Suprapubic skin (tissue), 4 donors: ENCODE measurements at regions not wholly inside any gene's neighbourhood (a gene's known extent, or its start where the extent isn't known, plus 50 kb on each side); places are given as distances from the start of the nearest gene placed in this dataset.

Experiments
- DNase-seq, 2 donors: peaks; one replicate each; pipeline ENCODE4 v3.0.0-alpha.2; 2019; ENCODE audit warnings: low spot score in 2 of 2
- H3K27ac ChIP-seq: fragments of 200-600 bp; sonication (generic); one replicate; pipeline ENCODE4 v1.5.1; 2019
- H3K27me3 ChIP-seq: fragments of 200-600 bp; sonication (generic); one replicate; pipeline ENCODE4 v1.5.1; 2019
- H3K36me3 ChIP-seq: fragments of 200-600 bp; sonication (generic); one replicate; pipeline ENCODE4 v1.5.1; 2019
- H3K4me1 ChIP-seq: fragments of 200-600 bp; sonication (generic); one replicate; pipeline ENCODE4 v1.5.1; 2019
- H3K4me3 ChIP-seq: fragments of 200-600 bp; sonication (generic); one replicate; pipeline ENCODE4 v1.5.1; 2019; ENCODE audit warnings: mild to moderate bottlenecking
- H3K9me3 ChIP-seq: fragments of 200-600 bp; sonication (generic); one replicate; pipeline ENCODE4 v1.5.1; 2019
- CTCF ChIP-seq, 2 donors: fragments of 200-600 bp in 1 of 2; fragments of 450-650 bp in 1 of 2; sonication (generic) in 1 of 2; IDR thresholded peaks; one replicate each; pipeline ENCODE4 v1.5.1; 2016 to 2019; ENCODE audit warnings: antibody characterized with exemption in 2 of 2, mild to moderate bottlenecking in 1 of 2, moderate library complexity in 1 of 2
- EP300 ChIP-seq: sonication (generic); formaldehyde crosslinking; IDR thresholded peaks from one replicate; pipeline ENCODE4 v1.6.1; 2017; ENCODE audit warnings: antibody characterized with exemption
- POLR2A ChIP-seq, 2 donors: fragments of 450-650 bp; IDR thresholded peaks; one replicate each; pipeline ENCODE4 v1.6.1; 2017; ENCODE audit warnings: antibody characterized with exemption in 2 of 2, mild to moderate bottlenecking in 2 of 2, moderate library complexity in 2 of 2
- POLR2AphosphoS5 ChIP-seq, 3 donors: sonication (generic); formaldehyde crosslinking; IDR thresholded peaks; one replicate each; pipeline ENCODE4 v1.6.1; 2017; ENCODE audit warnings: antibody characterized with exemption in 3 of 3
- WGBS: methylation state at CpG from one replicate; pipeline ENCODE4 v1.1.5; 2018; 5-methylcytosine and 5-hydroxymethylcytosine counted together

- 51% methylated on average over 3 of the region's 3 CpGs for WGBS
- Histone ChIP-seq H3K27me3 (no peaks in the 10 kb centered on the region), H3K36me3 (no peaks in the 10 kb centered on the region), H3K27ac (no peak overlapping the region), H3K4me3 (no peak overlapping the region), H3K9me3 (no peaks in the 10 kb centered on the region), H3K4me1 (no peaks in the 10 kb centered on the region)
- TF ChIP-seq POLR2AphosphoS5 (IDR thresholded peaks at IDR 0.05) (no peak), POLR2A (IDR thresholded peaks at IDR 0.05) (no peak), EP300 (no peak)
- no peak for DNase-seq
These were observed 844.9 kb upstream of the CRIM1 start for GRCh38 chr2:35510636-35511035.

GRCh38 chr2:35508601-35509000, 847.0 kb upstream of the CRIM1 start:
- Histone ChIP-seq H3K27me3 (no peaks in the 10 kb centered on the region), H3K36me3 (no peaks in the 10 kb centered on the region), H3K9me3 (no peaks in the 10 kb centered on the region), H3K27ac (no peak overlapping the region), H3K4me1 (no peaks in the 10 kb centered on the region), H3K4me3 (no peak overlapping the region)
- WGBS: 74% methylated on average over 2 of the region's 2 CpGs
- TF ChIP-seq POLR2AphosphoS5 (IDR thresholded peaks at IDR 0.05): no peak
- no peak for TF ChIP-seq EP300
- TF ChIP-seq CTCF (IDR thresholded peaks at IDR 0.05): no peak
- no peak for TF ChIP-seq POLR2A (IDR thresholded peaks at IDR 0.05)
- no peak for DNase-seq

GRCh38 chr2:35504419-35504818, 851.2 kb upstream of the CRIM1 start:
- no peaks in the 10 kb centered on the region for H3K36me3 ChIP-seq
- TF ChIP-seq CTCF (IDR thresholded peaks at IDR 0.05) (no peak), POLR2A (IDR thresholded peaks at IDR 0.05) (no peak), EP300 (no peak), POLR2AphosphoS5 (IDR thresholded peaks at IDR 0.05) (no peak)
- no peak for DNase-seq
- no peak overlapping the region for H3K27ac ChIP-seq
- 66% methylated on average over 3 of the region's 3 CpGs for WGBS
- no peak overlapping the region for H3K4me3 ChIP-seq
- no peaks in the 10 kb centered on the region for H3K4me1 ChIP-seq
- H3K27me3 ChIP-seq: no peaks in the 10 kb centered on the region
- no peaks in the 10 kb centered on the region for H3K9me3 ChIP-seq

GRCh38 chr2:35503738-35504199, 851.8 kb upstream of the CRIM1 start:
- TF ChIP-seq CTCF (IDR thresholded peaks at IDR 0.05) (no peak), POLR2A (IDR thresholded peaks at IDR 0.05) (no peak), EP300 (no peak), POLR2AphosphoS5 (IDR thresholded peaks at IDR 0.05) (no peak)
- Histone ChIP-seq H3K27ac (no peak overlapping the region), H3K4me1 (no peaks in the 10 kb centered on the region), H3K36me3 (no peaks in the 10 kb centered on the region), H3K27me3 (no peaks in the 10 kb centered on the region), H3K9me3 (no peaks in the 10 kb centered on the region), H3K4me3 (no peak overlapping the region)
- WGBS: 47% methylated on average over 1 of the region's 1 CpG
- DNase-seq: no peak

- Histone ChIP-seq H3K36me3 (no peaks in the 10 kb centered on the region), H3K27me3 (no peaks in the 10 kb centered on the region), H3K27ac (no peak overlapping the region), H3K4me1 (no peaks in the 10 kb centered on the region), H3K4me3 (no peak overlapping the region), H3K9me3 (no peaks in the 10 kb centered on the region)
- 61% methylated on average over 3 of the region's 3 CpGs for WGBS
- no peak for DNase-seq
- TF ChIP-seq POLR2AphosphoS5 (IDR thresholded peaks at IDR 0.05) (no peak), EP300 (no peak), POLR2A (IDR thresholded peaks at IDR 0.05) (no peak)
These were observed 852.3 kb upstream of the CRIM1 start for GRCh38 chr2:35503311-35503710.

- H3K4me1 ChIP-seq: no peaks in the 10 kb centered on the region
- WGBS: 58% methylated on average over 6 of the region's 6 CpGs
- H3K4me3 ChIP-seq: no peak overlapping the region
- DNase-seq: no peak
- no peaks in the 10 kb centered on the region for H3K9me3 ChIP-seq
- no peaks in the 10 kb centered on the region for H3K36me3 ChIP-seq
- H3K27me3 ChIP-seq: no peaks in the 10 kb centered on the region
- no peak for TF ChIP-seq EP300
- H3K27ac ChIP-seq: no peak overlapping the region
These were observed 854.5 kb upstream of the CRIM1 start for GRCh38 chr2:35501076-35501475.

- H3K4me3 ChIP-seq: no peak overlapping the region
- H3K9me3 ChIP-seq: no peaks in the 10 kb centered on the region
- no peaks in the 10 kb centered on the region for H3K36me3 ChIP-seq
- 62% methylated on average over 1 of the region's 1 CpG for WGBS
- no peaks in the 10 kb centered on the region for H3K4me1 ChIP-seq
- TF ChIP-seq EP300 (no peak), POLR2AphosphoS5 (IDR thresholded peaks at IDR 0.05) (no peak), POLR2A (IDR thresholded peaks at IDR 0.05) (no peak), CTCF (IDR thresholded peaks at IDR 0.05) (no peak)
- H3K27me3 ChIP-seq: no peaks in the 10 kb centered on the region
- H3K27ac ChIP-seq: no peak overlapping the region
- no peak for DNase-seq
These were observed 859.6 kb upstream of the CRIM1 start for GRCh38 chr2:35496022-35496421.
